ENCODE measurements at regions not wholly inside any gene's neighbourhood (a gene's known extent, or its start where the extent isn't known, plus 50 kb on each side); places are given as distances from the start of the nearest gene placed in this dataset.
A peak's percentile ranks its signal among the peaks of the same experiment; 100 is the strongest.

DNA sequence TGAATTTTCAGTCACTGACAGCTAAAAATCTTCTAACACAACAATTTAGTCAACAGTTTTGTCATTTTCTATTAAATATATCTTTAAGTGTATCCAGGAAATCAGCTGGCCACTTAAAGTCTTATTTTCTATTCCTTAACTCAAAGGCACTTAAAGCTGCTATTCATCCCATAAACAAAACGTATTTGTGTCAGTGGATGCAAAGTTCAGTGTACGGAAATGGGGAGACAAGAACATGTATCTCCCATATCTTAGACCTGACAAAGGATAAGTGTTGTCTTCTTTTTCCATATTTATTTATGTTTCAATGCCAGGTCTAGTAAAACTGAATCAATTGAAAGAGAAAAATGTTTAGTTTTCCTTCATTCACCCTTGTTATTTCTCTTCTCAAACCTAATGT, 409.8 kb upstream of the KLHL1 start:
- no peak for TF ChIP-seq POLR2A (IDR thresholded peaks at IDR 0.05; ENCODE audit: low read depth, low read length)
- no peak for TF ChIP-seq POLR2AphosphoS5 (IDR thresholded peaks at IDR 0.05; ENCODE audit: insufficient read depth, low read depth, low read length)
- TF ChIP-seq, protein P1, sequence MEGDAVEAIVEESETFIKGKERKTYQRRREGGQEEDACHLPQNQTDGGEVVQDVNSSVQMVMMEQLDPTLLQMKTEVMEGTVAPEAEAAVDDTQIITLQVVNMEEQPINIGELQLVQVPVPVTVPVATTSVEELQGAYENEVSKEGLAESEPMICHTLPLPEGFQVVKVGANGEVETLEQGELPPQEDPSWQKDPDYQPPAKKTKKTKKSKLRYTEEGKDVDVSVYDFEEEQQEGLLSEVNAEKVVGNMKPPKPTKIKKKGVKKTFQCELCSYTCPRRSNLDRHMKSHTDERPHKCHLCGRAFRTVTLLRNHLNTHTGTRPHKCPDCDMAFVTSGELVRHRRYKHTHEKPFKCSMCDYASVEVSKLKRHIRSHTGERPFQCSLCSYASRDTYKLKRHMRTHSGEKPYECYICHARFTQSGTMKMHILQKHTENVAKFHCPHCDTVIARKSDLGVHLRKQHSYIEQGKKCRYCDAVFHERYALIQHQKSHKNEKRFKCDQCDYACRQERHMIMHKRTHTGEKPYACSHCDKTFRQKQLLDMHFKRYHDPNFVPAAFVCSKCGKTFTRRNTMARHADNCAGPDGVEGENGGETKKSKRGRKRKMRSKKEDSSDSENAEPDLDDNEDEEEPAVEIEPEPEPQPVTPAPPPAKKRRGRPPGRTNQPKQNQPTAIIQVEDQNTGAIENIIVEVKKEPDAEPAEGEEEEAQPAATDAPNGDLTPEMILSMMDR (IDR thresholded peaks at IDR 0.05; ENCODE audit: extremely low read depth in 1 of 2, insufficient read depth in 1 of 2, low read depth in 1 of 2, low read length in 2 of 2): no peak
- TF ChIP-seq JUN (IDR thresholded peaks at IDR 0.05; ENCODE audit: borderline replicate concordance, insufficient read depth, insufficient read length, low read depth): no peak
- no peak for TF ChIP-seq GATA2 (IDR thresholded peaks at IDR 0.05; ENCODE audit: insufficient read depth, insufficient read length, low read depth, low read length)
- TF ChIP-seq EZH2 (IDR thresholded peaks at IDR 0.05; ENCODE audit: borderline replicate concordance, low read depth, low read length, severe bottlenecking): no peak
- TF ChIP-seq FOS (IDR thresholded peaks at IDR 0.05; ENCODE audit: borderline replicate concordance, insufficient read depth, low read length): no peak
- TF ChIP-seq, protein P2, sequence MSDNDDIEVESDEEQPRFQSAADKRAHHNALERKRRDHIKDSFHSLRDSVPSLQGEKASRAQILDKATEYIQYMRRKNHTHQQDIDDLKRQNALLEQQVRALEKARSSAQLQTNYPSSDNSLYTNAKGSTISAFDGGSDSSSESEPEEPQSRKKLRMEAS (IDR thresholded peaks at IDR 0.05; ENCODE audit: insufficient read depth, insufficient read length): no peak
- no peak for TF ChIP-seq MYC (IDR thresholded peaks at IDR 0.05; ENCODE audit: low read depth, low read length)
- Histone ChIP-seq H3K9me3 (replicated peaks; ENCODE audit: control insufficient read depth, insufficient read depth, low read length) (no peaks in the 10 kb centered on the region), H3K27me3 (ENCODE audit: control insufficient read depth in 2 of 2, insufficient read depth in 2 of 2, low read length in 2 of 2) (no peaks in the 10 kb centered on the region), H3K79me2 (ENCODE audit: control insufficient read depth, insufficient read depth, low read length) (no peaks in the 10 kb centered on the region), H3K36me3 (ENCODE audit: control insufficient read depth in 2 of 2, extremely low read depth in 1 of 2, insufficient read depth in 2 of 2, low read length in 2 of 2) (no peaks in the 10 kb centered on the region), H3K9me1 (replicated peaks; ENCODE audit: control insufficient read depth, extremely low read depth, insufficient read depth, low read length) (no peaks in the 10 kb centered on the region), H2AFZ (ENCODE audit: low read depth, low read length) (no peak overlapping the region), H3K4me3 (replicated peaks in 1 of 3; ENCODE audit: insufficient read depth in 1 of 3, low read depth in 1 of 3, low read length in 3 of 3) (no peak overlapping the region), H3K9ac (replicated peaks; ENCODE audit: extremely low read depth, insufficient read depth, low read length) (no peak overlapping the region), H4K20me1 (replicated peaks; ENCODE audit: control insufficient read depth, extremely low read depth, insufficient read depth, low read length) (no peaks in the 10 kb centered on the region), H3K27ac (ENCODE audit: insufficient read depth, low read depth, low read length) (no peak overlapping the region), H3K4me2 (ENCODE audit: insufficient read depth, low read length) (no peak overlapping the region), H3K4me1 (ENCODE audit: control insufficient read depth, extremely low read depth, insufficient read depth, low read length) (no peaks in the 10 kb centered on the region)
- ChIA-PET POLR2A (no interaction called here), CTCF (no interaction called here)
- DNase-seq (ENCODE audit: low read depth, low spot score): no peak
- no TSS peak for BruUV-seq (replicated peaks)
- dilution Hi-C loops (cut with MboI; ENCODE audit: extremely low pct_ligation_motif_present, low sequenced_read_pairs) (no loop called here), intact Hi-C loops (cut with micrococcal nuclease) (no loop called here)
- FAIRE-seq: peak; percentile 35
